Activated CD4-positive, alpha-beta memory T cell treated with anti-CD3 and anti-CD28 coated beads for 36 hours (primary cell): ENCODE measurements at regions not wholly inside any gene's neighbourhood (a gene's known extent, or its start where the extent isn't known, plus 50 kb on each side); places are given as distances from the start of the nearest gene placed in this dataset.

Experiments used
- CTCF ChIA-PET: fragments of 350-600 bp; sonication (Branson Sonifier 250); formaldehyde crosslinking; loops from one replicate; lab custom pipeline; 2021; ENCODE audit warnings: antibody characterized with exemption, inconsistent platforms; lab: Charles Lee
- POLR2A ChIA-PET: fragments of 350-600 bp; sonication (Branson Sonifier 250); formaldehyde crosslinking; loops from one replicate; lab custom pipeline; 2021; ENCODE audit warnings: antibody characterized with exemption; lab: Charles Lee
- DNase-seq: peaks from one replicate; pipeline ENCODE4 v3.0.0-alpha.2; 2020
- H3K27ac Mint-ChIP-seq: one replicate; pipeline ENCODE4 v1.8.0; 2021; ENCODE audit warnings: mixed read lengths
- H3K27me3 Mint-ChIP-seq: one replicate; pipeline ENCODE4 v1.8.0; 2021; ENCODE audit warnings: mixed read lengths
- H3K36me3 Mint-ChIP-seq: one replicate; pipeline ENCODE4 v1.8.0; 2021; ENCODE audit warnings: mixed read lengths
- H3K4me1 Mint-ChIP-seq: one replicate; pipeline ENCODE4 v1.8.0; 2021; ENCODE audit warnings: low read depth, mixed read lengths
- H3K4me3 Mint-ChIP-seq: one replicate; pipeline ENCODE4 v1.8.0; 2021; ENCODE audit warnings: mild to moderate bottlenecking, mixed read lengths
- H3K9me3 Mint-ChIP-seq: one replicate; pipeline ENCODE4 v1.8.0; 2021; ENCODE audit warnings: mixed read lengths
- intact Hi-C: fragments of 100-400 bp; cut with micrococcal nuclease; formaldehyde crosslinking; loops from one replicate; pipeline ENCODE4 v1.15.1; 2023

DNA sequence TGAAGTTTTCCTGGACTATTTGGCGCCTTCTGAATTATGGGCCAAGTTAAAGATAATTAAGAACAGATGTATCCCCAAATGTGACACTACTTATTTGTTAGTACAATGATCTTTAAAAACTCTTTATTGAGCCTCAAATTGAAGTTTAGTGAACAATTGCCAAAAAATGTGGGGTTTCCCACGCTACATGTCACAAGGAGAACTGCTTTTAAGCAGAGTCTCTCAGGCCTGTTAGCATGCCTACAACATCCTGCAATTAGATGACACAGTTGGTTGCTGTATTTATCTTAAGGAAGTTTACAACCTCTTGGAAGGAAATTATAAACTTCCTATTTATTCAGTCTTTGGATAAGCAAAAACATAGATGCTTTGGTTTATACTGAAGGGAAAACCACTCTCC is 733.0 kb downstream of the TNS3 start:
- peaks cover 18% of the 10 kb centered on the region for H3K9me3 Mint-ChIP-seq
- no peaks in the 10 kb centered on the region for H3K4me1 Mint-ChIP-seq
- no peaks in the 10 kb centered on the region for H3K36me3 Mint-ChIP-seq
- intact Hi-C loops, result no loop called here
- H3K4me3 Mint-ChIP-seq, result no peak overlapping the region
- no peaks in the 10 kb centered on the region for H3K27me3 Mint-ChIP-seq
- CTCF ChIA-PET, result no interaction called here
- DNase-seq, result no peak
- H3K27ac Mint-ChIP-seq, result no peak overlapping the region
- POLR2A ChIA-PET, result no interaction called here

GRCh38 chr7:46848311-46848710 is 733.6 kb downstream of the TNS3 start:
- CTCF ChIA-PET, result no interaction called here

GRCh38 chr7:46847126-46847525 is 734.8 kb downstream of the TNS3 start:
- peaks cover 18% of the 10 kb centered on the region for H3K9me3 Mint-ChIP-seq
- ChIA-PET POLR2A (no interaction called here), CTCF (no interaction called here)
- no peaks in the 10 kb centered on the region for H3K36me3 Mint-ChIP-seq
- H3K4me3 Mint-ChIP-seq, result no peak overlapping the region
- DNase-seq, result no peak
- intact Hi-C loops, result no loop called here
- H3K27me3 Mint-ChIP-seq, result no peaks in the 10 kb centered on the region
- H3K27ac Mint-ChIP-seq, result no peak overlapping the region
- no peaks in the 10 kb centered on the region for H3K4me1 Mint-ChIP-seq

More at GRCh38 chr7:46848311-46848710, 733.6 kb downstream of the TNS3 start:
- DNase-seq, result no peak
- intact Hi-C loops, result no loop called here
- Mint-ChIP-seq H3K4me3 (no peak overlapping the region), H3K9me3 (peaks cover 18% of the 10 kb centered on the region), H3K27ac (no peak overlapping the region), H3K36me3 (no peaks in the 10 kb centered on the region), H3K27me3 (no peaks in the 10 kb centered on the region), H3K4me1 (no peaks in the 10 kb centered on the region)
- POLR2A ChIA-PET, result no interaction called here

GRCh38 chr7:46844486-46844885 is 737.4 kb downstream of the TNS3 start:
- ChIA-PET POLR2A (no interaction called here), CTCF (no interaction called here)
- no peak for DNase-seq
- Mint-ChIP-seq H3K27ac (no peak overlapping the region), H3K27me3 (no peaks in the 10 kb centered on the region), H3K36me3 (no peaks in the 10 kb centered on the region), H3K4me3 (no peak overlapping the region), H3K4me1 (no peaks in the 10 kb centered on the region), H3K9me3 (peaks cover 10% of the 10 kb centered on the region)
- intact Hi-C loops, result no loop called here

GRCh38 chr7:46841248-46841647 is 740.7 kb downstream of the TNS3 start:
- ChIA-PET POLR2A (no interaction called here), CTCF (no interaction called here)
- intact Hi-C loops, result no loop called here
- Mint-ChIP-seq H3K27ac (no peak overlapping the region), H3K9me3 (peaks cover 8% of the 10 kb centered on the region), H3K27me3 (no peaks in the 10 kb centered on the region), H3K4me1 (no peaks in the 10 kb centered on the region), H3K4me3 (no peak overlapping the region), H3K36me3 (no peaks in the 10 kb centered on the region)
- DNase-seq, result no peak

DNA sequence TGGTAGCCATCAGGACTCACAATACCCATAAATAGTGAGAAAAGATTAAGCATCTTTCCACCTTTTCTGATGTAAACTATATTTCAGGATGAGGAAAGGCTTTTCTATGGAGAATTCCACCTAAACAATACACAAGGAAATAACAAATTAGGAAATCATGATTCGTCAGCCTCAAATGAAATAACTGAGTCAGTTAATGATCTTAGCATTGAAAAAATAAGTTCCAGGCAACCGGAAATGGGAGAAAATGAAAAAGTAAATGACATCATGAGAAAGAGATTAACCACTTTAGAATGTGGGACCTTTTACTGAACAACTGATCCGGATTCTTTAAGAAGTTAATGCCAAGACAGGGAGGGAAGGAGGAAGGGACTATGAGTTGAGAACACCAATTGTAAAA is 742.3 kb downstream of the TNS3 start:
- DNase-seq, result no peak
- intact Hi-C loops, result no loop called here

GRCh38 chr7:46838463-46838862 is 743.4 kb downstream of the TNS3 start:
- ChIA-PET CTCF (no interaction called here), POLR2A (no interaction called here)
- no peak for DNase-seq
- H3K4me1 Mint-ChIP-seq, result no peaks in the 10 kb centered on the region
- intact Hi-C loops, result no loop called here
- no peak overlapping the region for H3K4me3 Mint-ChIP-seq
- H3K27me3 Mint-ChIP-seq, result no peaks in the 10 kb centered on the region
- H3K9me3 Mint-ChIP-seq, result no peaks in the 10 kb centered on the region
- no peaks in the 10 kb centered on the region for H3K36me3 Mint-ChIP-seq
- no peak overlapping the region for H3K27ac Mint-ChIP-seq

More for the DNA sequence above, 742.3 kb downstream of the TNS3 start:
- no peaks in the 10 kb centered on the region for H3K27me3 Mint-ChIP-seq
- no peaks in the 10 kb centered on the region for H3K4me1 Mint-ChIP-seq
- H3K36me3 Mint-ChIP-seq, result no peaks in the 10 kb centered on the region
- ChIA-PET CTCF (no interaction called here), POLR2A (no interaction called here)
- H3K9me3 Mint-ChIP-seq, result no peaks in the 10 kb centered on the region
- no peak overlapping the region for H3K4me3 Mint-ChIP-seq
- no peak overlapping the region for H3K27ac Mint-ChIP-seq

DNA sequence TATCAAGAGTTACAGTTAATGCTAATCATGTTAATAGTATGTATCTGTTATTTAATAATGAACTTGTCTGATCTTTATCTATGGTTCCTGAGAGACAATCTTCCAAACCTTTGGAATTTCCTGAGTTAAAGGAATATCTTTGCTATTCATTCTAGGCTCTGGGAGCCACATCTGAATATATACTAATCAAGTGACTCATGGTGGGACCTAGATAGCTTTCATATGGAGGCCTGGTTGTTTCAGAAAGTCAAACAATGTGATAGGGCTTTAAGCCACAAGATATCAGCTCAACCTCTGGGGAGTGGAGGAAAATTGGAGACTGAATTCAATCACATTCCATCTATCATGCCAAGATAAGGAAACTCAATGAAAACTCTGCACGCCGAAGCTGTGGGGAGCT is 746.4 kb downstream of the TNS3 start:
- Mint-ChIP-seq H3K9me3 (peaks cover 2% of the 10 kb centered on the region), H3K27ac (no peak overlapping the region), H3K36me3 (no peaks in the 10 kb centered on the region), H3K4me3 (no peak overlapping the region), H3K27me3 (no peaks in the 10 kb centered on the region), H3K4me1 (no peaks in the 10 kb centered on the region)
- ChIA-PET POLR2A (no interaction called here), CTCF (no interaction called here)
- DNase-seq, result no peak
- intact Hi-C loops, result no loop called here

GRCh38 chr7:46834921-46835320 is 747.0 kb downstream of the TNS3 start:
- no peak overlapping the region for H3K27ac Mint-ChIP-seq
- intact Hi-C loops, result no loop called here
- POLR2A ChIA-PET, result no interaction called here
- H3K4me1 Mint-ChIP-seq, result no peaks in the 10 kb centered on the region
- CTCF ChIA-PET, result no interaction called here
- H3K36me3 Mint-ChIP-seq, result no peaks in the 10 kb centered on the region
- no peaks in the 10 kb centered on the region for H3K27me3 Mint-ChIP-seq
- DNase-seq, result no peak
- no peak overlapping the region for H3K4me3 Mint-ChIP-seq
- peaks cover 2% of the 10 kb centered on the region for H3K9me3 Mint-ChIP-seq

- Mint-ChIP-seq H3K36me3 (no peaks in the 10 kb centered on the region), H3K9me3 (peaks cover 2% of the 10 kb centered on the region), H3K4me3 (no peak overlapping the region), H3K27me3 (no peaks in the 10 kb centered on the region), H3K4me1 (no peaks in the 10 kb centered on the region), H3K27ac (no peak overlapping the region)
- intact Hi-C loops, result no loop called here
- ChIA-PET POLR2A (no interaction called here), CTCF (no interaction called here)
- no peak for DNase-seq
These were observed 748.7 kb downstream of the TNS3 start for GRCh38 chr7:46833197-46833596.

GRCh38 chr7:46832136-46832535 is 749.8 kb downstream of the TNS3 start:
- Mint-ChIP-seq H3K36me3 (no peaks in the 10 kb centered on the region), H3K27me3 (no peaks in the 10 kb centered on the region), H3K4me1 (no peaks in the 10 kb centered on the region), H3K9me3 (peaks cover 6% of the 10 kb centered on the region), H3K27ac (no peak overlapping the region), H3K4me3 (no peak overlapping the region)
- DNase-seq, result no peak
- ChIA-PET POLR2A (no interaction called here), CTCF (no interaction called here)
- intact Hi-C loops, result no loop called here

- Mint-ChIP-seq H3K4me3 (no peak overlapping the region), H3K4me1 (no peaks in the 10 kb centered on the region), H3K9me3 (peaks cover 21% of the 10 kb centered on the region), H3K27ac (no peak overlapping the region), H3K27me3 (no peaks in the 10 kb centered on the region), H3K36me3 (no peaks in the 10 kb centered on the region)
- POLR2A ChIA-PET, result no interaction called here
- no peak for DNase-seq
- CTCF ChIA-PET, result no interaction called here
- intact Hi-C loops, result no loop called here
These were observed 762.1 kb downstream of the TNS3 start for GRCh38 chr7:46819819-46820218.

GRCh38 chr7:46814516-46815250 is 767.2 kb downstream of the TNS3 start:
- POLR2A ChIA-PET, result no interaction called here
- H3K27me3 Mint-ChIP-seq, result no peaks in the 10 kb centered on the region
- H3K4me3 Mint-ChIP-seq, result no peak overlapping the region
- H3K36me3 Mint-ChIP-seq, result no peaks in the 10 kb centered on the region
- intact Hi-C loops, result no loop called here
- H3K4me1 Mint-ChIP-seq, result no peaks in the 10 kb centered on the region
- H3K9me3 Mint-ChIP-seq, result peaks cover 19% of the 10 kb centered on the region
- CTCF ChIA-PET, result no interaction called here
- no peak overlapping the region for H3K27ac Mint-ChIP-seq
- DNase-seq, result no peak
